Islet of Langerhans (tissue), 1 donor: ENCODE measurements at regions not wholly inside any gene's neighbourhood (a gene's known extent, or its start where the extent isn't known, plus 50 kb on each side); places are given as distances from the start of the nearest gene placed in this dataset.
"Not testable (repeated sequence)": the region's sequence is repeated elsewhere in the genome, so short reads cannot be mapped to it uniquely, and the experiment has no call there.

Experiments
- FAIRE-seq: peaks from one replicate; lab custom pipeline; 2011; peaks lifted over from hg19 to GRCh38; lab: Jason Lieb, UNC

DNA sequence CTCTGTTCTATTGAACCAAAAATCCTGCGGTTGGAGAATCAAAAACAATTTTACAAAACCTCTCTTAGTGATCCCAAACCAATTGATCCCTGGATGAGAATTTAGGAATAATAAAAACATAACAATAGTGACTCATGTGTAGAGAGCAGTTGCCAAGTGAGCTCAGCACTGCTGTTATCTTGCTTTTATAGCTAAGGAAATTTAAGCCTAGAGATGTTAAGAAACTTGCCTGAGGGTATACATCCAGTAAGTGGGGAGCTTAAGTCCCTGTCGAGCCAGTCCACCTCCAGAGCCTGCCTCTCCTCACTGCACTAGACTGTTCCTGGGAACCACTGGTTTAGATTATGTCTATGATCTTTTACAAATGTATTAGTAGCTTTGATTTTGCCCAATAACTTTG is 358.4 kb upstream of the LMCD1 start:
- no peak for FAIRE-seq

DNA sequence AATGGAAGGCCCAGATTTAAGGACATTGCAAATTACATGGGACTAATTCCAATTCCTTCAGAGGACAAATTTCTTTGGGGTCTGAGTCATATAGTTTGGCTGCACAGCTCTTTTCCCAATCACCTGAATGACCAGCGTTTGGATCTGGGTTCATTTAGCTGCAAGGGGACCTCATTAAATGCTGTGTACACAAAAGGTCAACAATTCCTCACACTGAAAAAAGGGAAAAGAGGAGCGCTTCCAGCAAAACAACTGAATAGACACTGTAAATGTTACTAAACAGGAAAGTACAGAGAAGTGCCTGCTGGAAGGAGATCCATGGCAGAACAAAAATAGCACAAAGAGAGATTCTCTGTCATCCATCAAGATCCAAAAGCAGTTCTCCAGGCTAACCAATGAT is 356.0 kb upstream of the LMCD1 start:
- FAIRE-seq: no peak

DNA sequence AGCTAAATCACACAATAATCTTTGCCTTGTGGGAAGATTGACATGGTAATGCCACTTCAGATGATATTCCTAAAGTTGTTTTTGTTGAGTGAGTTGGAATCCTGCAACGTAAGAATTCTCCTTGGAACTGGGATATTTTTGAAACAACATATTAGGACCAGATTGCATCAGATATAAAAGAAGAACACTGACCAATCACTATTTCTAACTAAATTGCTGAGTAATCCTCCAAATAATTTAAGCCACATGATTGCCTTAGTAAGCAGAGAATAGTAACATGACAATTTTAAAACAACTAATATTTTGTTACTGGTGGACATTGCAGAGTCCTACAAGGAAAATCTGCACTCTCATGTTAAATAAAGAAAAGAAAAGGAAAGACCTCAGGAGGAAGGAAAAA is 353.9 kb upstream of the LMCD1 start:
- FAIRE-seq: no peak

DNA sequence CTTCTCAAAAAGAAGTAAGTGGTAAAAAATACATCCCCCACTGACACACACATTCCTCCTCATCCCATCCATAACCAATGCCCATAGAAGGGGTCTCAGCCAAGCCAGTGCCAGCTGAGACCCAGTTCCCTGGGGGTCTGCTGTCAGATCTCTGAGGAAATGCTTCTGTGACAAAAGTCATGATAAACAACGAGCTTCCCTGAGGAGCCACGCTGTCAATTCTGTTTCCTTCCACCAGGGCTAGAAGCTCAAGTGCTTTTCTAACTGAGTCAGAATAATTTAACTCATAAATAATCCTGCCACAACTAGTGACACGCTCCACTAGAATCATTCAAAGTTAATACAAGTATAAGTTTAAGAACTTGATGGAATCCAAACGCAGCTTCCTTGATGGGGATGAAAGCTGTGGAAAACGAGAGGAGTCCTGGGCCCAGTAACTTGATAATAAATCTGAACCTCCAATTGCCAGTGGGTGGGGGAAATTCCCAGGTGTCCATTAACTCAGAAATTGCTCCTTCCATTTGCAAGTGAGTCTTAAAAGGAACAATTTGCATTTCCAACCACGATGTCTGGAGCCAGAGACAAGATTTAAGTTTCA is 348.7 kb upstream of the LMCD1 start:
- no peak for FAIRE-seq

DNA sequence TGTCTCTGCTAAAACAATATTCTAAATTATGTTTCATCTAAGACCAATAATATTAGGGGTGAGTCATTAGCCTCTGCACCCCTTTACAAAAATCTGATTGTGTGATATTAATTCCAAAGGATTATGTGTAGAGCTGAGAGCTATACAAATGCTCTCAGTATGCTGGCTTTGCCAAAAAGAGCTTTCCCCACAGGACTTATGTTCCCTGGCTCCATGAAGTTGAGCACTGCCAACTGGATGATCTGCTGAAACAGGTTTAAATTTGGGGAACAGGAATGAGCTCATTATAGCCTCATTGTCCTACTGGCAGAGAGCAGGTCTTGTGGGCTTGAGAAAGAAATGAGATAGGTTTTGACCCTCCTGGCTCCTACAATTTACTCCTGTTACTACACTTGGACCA is 347.8 kb upstream of the LMCD1 start:
- FAIRE-seq: no peak

DNA sequence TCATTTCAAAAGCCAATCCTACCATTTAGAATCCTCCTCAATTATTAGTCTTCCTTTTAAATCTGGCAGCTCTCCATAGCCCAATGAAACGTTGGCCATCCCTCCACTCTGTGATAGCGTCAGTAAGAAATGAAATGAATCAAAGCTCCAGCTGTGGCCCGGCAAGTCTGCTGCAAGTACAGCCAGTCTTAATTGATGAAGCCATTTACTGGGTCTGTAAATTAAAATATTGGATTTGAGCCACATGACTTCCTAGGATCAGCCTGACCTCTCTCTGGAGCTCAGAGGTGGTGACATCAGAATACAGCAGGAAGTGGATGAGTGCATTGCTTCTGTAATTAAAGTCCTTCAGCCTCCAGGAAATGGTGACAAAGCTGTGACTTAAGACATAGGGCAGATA is 347.0 kb upstream of the LMCD1 start:
- no peak for FAIRE-seq

DNA sequence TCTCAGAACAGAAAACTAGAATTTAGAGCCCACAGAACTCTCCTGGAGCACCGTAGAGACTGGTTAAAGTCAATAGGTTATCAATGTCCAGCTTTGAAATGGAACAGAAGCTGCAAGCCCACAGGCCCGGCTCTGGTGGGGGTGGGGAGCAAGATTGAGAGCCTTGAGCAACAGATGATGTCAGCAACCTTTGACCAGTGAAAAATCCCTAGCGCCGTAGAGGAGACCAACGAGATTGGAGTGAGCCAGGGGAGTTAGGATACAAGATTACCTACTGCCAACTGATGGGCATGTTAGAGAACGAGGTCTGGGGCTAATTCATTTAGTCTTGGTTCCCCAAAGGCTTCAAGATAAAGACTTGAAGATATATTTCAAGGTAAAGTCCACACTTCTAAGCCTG is 345.5 kb upstream of the LMCD1 start:
- no peak for FAIRE-seq

DNA sequence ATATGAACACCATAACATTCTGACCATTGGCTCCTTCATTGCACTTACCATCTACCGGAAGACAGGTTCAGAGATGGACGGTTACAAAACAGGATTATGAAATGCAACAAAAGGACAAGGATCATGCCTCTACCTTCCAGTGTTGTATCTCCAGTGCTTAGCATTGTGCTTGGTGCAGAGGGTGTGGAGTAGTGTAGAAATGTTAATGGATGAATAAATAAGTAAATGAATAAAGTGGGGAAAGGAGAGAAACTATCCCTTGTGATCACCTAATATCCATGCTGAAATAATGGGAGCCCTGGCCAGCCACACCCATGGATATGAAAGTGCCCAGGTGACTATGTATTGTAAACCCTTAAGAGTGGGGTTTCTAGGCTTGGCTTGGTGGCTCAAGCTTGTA is 344.8 kb upstream of the LMCD1 start:
- no peak for FAIRE-seq

DNA sequence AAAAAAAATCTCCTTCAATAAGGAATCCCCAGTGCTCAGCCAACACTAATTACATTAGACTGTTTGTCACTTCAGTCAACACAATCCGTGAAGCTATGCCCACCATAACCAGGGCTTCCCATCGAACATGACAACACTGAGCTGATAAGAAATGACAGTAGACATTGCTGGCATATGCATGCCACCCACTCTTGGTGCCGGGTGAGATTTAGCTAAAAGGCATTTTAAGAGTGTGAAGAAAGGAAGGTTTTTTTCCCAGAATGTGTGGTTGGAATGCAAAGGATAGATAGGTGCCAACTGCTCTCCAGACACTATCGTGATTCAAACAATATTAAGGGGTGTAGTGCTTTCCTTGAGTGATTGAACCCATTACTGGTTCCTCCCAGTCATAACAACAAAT is 344.0 kb upstream of the LMCD1 start:
- no peak for FAIRE-seq

DNA sequence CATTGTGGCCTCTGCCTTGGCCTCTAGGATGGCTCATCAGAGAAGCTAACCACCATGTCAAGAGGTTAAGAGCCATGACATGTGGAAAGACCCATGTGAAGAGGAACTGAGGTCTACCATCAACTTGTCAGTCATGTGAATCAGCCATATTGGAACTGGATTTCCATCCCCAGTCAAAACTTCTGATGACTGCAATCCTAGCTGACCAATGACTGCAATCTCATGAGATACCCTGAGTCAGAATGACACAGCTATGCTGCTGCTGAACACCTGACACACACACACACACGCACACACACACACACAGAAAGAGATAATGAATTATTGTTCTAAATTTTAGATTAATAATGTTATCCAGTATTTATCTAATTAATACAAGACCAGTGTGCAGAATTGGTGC is 337.5 kb upstream of the LMCD1 start:
- FAIRE-seq: no peak

DNA sequence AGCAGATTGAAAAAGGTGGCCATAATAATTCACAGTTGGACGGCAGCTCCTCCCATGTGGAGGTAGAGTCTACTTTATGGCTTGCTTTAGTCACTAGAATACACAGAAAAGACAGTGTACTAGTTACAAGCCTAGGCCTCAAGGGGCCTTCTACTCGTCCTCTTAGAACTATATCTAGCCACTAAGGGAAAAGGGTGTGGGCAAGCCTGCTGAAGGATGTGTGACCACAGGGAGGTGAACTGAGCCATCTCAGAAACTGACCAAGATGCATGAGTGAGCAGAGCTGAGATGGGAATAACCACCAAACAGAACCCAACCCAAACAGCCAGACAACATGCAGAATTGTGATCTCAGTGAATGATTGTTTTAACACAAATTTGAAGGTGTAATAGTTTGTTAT is 335.6 kb upstream of the LMCD1 start:
- no peak for FAIRE-seq

DNA sequence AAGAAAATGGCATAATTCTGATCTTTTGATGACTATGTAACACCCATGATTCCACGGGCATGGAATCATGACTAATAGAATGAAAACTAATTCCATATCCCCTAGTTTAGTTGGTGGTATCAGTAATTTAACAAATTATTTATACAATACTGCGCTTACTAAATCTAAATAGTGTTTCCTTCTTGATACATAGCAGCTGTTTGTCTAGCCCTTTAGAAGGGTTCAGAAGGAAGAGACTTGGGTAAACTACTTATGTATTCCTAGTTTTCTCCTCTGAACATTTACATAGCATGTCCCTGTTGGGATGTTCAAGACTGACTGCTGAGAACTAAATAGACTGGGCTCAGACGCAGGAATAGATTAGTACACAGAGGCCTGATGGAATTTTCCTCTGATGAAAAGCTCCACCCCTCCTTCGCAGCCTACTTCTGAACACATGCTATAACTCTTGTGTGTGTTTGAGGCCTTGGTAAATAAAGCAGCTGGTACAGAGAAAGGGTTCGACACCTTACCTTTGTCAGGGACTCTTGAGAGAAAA is 330.6 kb upstream of the LMCD1 start:
- no peak for FAIRE-seq

DNA sequence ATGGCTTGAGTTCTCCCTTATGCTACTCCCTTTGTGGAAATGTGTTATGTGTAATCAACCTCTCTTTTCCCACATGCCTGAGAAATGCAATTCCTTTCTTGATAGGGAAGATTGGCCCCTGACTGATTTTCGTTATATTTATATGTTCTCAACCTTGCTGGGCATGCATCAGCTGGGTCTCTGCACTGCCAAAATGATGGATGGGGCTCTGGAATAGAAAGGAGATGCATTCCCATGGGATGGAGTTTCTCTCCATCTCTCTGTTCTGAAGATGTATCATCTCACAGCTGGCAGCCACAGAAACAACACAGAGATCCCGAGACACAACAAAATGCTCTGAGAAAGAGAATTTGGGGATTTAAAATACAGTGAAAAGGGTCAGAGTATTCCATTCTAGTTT is 327.7 kb upstream of the LMCD1 start:
- no peak for FAIRE-seq

DNA sequence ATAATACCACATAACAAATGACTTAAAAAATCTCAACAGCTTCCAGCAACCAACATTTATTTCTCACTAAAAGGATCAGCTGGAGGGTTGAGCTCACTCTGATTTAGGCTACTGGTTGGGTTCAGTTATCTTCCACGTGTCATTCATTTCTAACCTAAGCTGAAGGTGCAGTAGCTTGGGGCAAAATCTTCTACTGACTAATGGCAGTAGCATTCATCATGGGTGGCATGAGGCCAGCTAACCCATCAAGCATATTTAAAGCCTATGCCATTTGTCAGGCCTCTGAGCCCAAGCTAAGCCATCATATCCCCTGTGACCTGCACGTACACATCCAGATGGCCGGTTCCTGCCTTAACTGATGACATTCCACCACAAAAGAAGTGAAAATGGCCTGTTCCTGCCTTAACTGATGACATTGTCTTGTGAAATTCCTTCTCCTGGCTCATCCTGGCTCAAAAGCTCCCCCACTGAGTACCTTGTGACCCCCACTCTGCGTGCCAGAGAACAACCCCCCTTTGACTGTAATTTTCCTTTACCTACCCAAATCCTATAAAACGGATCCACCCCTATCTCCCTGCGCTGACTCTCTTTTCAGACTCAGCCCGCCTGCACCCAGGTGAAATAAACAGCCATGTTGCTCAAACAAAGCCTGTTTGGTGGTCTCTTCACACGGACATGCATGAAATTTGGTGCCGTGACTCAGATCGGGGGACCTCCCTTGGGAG is 324.7 kb upstream of the LMCD1 start:
- FAIRE-seq: not testable (repeated sequence)

DNA sequence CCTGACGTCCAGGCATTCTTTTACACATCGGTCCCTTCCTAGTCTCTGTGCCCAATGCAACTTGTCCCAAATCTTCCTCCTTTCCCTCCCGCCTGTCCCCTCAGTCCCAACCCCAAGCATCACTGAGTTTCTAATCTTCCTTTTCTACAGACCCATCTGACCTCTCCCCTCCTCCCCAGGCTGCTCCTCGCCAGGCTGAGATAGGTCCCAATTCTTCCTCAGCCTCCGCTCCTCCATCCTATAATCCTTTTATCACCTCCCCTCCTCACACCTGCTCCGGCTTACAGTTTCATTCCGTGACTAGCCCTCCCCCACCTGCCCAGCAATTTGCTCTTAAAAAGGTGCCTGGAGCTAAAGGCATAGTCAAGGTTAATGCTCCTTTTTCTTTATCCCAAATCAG is 323.1 kb upstream of the LMCD1 start:
- FAIRE-seq: not testable (repeated sequence)

DNA sequence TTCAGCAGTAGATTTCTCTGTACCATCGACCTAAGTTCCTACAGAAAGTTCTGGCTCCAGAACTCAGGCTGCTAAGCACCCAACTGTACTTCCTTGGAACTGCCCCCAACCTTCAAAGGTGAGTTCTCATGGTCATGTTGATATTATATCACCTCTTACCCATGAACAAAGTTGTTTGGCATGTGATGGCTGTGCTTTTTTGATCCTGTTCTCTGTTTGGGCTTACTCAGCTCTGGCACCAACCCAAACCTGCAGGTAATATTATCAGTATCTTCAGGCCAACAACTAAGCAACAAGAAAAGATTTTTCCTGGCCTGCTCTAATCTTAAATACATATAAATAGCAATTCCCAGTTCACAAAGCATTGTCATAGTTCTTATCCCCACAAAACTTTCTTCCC is 318.7 kb upstream of the LMCD1 start:
- FAIRE-seq: no peak

DNA sequence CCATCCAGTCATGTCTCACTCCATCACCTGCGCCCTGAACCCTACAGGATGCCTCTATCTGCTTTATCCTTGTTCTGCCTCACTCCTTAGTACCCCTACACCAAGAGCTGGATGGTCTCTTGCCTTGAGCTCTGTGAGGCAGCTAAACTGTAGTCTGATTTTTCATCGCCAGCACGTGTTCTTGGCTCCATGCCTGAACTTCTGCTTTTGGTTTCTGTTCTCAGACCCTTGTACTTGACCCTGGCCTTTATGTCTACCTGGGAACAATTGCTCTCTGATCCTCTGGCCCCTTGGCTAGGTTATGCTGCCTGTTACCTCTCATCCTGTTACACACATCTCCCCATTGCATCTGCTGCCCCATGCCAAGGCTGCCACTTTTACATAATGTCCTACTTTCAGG is 318.0 kb upstream of the LMCD1 start:
- no peak for FAIRE-seq

DNA sequence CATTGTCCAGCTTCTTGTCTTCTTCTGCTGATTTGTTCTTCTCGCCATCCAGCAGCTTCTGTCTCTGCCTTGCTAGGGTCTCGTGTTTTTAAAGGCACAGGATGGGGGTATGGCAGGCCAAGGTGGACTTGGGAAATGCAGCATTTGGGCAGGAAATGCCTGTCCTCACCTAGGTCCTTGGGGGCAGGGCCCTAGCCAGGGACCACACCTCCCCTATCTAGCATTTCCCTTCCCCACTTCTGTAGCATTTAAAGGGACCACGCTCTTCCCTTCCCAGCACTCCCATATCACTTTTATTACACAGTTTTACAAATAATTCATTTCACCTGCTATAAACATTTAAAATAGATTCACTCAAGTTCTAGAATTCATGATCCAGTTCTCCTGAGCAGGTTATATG is 315.4 kb upstream of the LMCD1 start:
- FAIRE-seq: no peak

DNA sequence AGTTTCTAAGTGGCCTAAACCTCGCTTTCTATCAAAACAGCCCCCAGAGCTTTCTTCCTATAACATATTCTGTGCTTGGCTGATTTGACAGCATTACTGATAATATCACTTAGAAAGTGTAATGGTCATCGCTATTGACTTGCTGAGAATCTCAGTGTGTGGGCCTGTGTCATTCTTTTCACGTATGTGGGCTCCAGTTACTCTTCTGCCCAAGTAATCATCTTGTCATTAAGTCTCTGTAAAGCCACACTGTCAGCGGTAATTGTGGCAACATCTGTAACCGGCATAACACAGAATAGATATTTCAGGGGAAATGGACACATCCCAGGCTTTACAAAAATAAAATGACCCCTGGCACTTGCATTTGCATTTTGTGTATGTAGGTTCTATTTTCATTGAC is 313.6 kb upstream of the LMCD1 start:
- FAIRE-seq: no peak

DNA sequence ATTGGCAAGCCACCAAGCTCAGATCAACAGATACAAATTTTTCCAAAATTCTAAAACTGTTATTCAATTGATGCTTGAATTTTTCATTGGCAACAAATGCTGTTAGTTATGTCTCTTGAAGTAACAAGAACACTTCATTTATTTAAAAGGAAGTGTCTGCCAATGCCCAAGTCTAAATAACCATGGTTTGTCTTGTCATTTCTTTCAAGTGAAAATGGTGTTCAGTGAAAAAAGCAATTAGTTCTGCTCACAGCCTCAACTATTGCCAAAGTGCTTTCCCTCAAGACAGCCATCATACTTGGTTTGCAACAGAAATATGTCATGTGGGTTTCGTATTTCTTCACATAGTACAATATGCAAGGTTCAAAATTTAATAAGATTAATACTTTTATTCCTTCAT is 312.6 kb upstream of the LMCD1 start:
- FAIRE-seq: no peak

DNA sequence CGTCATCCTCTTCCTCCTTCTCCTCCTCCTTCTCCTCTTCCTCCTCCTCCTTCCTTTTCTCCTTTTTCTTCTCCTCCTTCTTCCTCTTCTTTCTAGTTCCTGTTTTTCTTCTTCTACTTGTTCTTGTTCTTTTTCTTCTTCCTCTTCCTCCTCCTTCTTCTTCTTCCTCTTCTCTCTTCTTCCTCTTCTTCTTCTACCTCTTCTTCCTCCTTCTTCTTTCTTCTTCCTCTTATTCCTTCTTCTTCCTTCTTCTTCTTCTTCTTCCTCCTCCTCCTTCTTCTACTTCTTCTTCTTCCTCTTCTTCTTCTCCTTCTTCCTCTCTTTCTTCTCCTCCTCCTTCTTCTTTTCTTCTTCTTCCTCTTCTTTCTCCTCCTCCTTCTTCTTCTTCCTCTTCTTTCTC is 310.2 kb upstream of the LMCD1 start:
- FAIRE-seq: no peak

DNA sequence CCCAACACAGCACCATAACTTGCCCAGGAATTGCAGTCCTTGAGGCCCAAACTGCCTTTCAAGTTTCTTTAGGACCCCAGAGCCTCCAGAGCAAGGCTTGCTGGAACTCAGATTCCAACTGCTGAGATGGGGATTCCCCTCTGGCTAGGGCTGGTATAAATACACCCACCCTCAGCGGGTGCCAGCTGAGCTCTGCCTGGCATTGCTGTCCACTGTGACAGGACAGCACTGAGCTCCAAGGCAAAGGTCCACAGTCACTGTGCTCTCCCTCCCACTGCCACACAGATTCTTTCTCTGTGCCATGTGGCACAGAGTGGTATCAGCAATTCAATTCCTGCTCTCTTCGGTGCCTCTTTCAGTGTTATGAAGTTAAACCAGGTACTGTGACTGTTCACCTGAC is 304.2 kb upstream of the LMCD1 start:
- no peak for FAIRE-seq

DNA sequence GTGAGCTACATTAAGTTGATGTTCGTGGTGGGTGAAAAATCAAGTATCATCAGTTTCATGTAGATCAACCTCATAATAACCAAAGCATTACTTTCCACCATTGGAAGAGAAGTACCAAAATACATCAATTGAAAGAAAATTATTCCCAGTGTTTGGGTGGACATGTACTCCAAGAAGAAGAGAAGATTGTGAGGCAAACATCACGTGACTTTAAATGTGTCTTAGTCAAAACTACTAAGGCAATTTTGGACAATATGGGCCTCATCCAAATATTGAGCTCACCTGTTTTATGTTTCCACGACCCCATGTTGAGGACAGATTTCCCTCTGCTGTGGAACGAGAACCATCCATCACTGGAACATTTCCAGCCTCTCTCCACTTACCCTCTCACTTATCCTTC is 303.0 kb upstream of the LMCD1 start:
- FAIRE-seq: no peak

DNA sequence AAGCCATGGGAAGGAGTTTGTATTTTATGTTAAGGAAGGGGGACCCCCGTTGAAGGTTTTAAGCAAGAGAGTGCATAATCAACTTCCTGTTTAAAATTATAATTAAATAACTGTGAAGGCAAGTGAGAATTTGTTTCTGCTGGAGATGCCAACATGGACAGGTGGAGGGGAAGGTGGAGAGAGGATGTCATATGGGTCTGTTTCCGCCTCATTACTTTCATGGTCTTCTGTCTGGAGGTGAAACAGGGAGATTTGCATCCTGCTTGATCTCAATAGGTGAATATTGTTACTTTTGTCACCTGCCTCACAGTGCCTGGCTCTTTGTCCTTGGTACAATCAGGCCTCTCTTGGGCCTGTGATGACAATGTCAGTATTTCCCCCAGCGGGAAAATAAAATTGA is 300.6 kb upstream of the LMCD1 start:
- no peak for FAIRE-seq
